ENCODE measurements at regions not wholly inside any gene's neighbourhood (a gene's known extent, or its start where the extent isn't known, plus 50 kb on each side); places are given as distances from the start of the nearest gene placed in this dataset.
"Not testable (repeated sequence)": the region's sequence is repeated elsewhere in the genome, so short reads cannot be mapped to it uniquely, and the experiment has no call there.

- H3K9me3 Mint-ChIP-seq = peaks cover 17% of the 10 kb centered on the region
- TF ChIP-seq CTCF (IDR thresholded peaks at IDR 0.05) = no peak
- intact Hi-C loops (cut with micrococcal nuclease) = no loop called here
- no peak overlapping the region for H3K27ac Mint-ChIP-seq
- no peaks in the 10 kb centered on the region for H3K4me1 Mint-ChIP-seq (ENCODE audit: low read depth)
- ChIA-PET CTCF (no interaction called here), POLR2A (no interaction called here)
- ATAC-seq (no peak), DNase-seq (no peak)
- no peaks in the 10 kb centered on the region for H3K36me3 Mint-ChIP-seq (ENCODE audit: low read depth)
- no peaks in the 10 kb centered on the region for H3K27me3 Mint-ChIP-seq
- H3K4me3 Mint-ChIP-seq = no peak overlapping the region
These were observed 951.1 kb upstream of the ZNF722 start for GRCh38 chr7:63047546-63047945.

GRCh38 chr7:63054191-63054661 lies 944.4 kb upstream of the ZNF722 start:
- DNase-seq (no peak), ATAC-seq (no peak)
- POLR2A ChIA-PET = no interaction called here
- no peaks in the 10 kb centered on the region for H3K27me3 Mint-ChIP-seq
- H3K27ac Mint-ChIP-seq = no peak overlapping the region
- H3K36me3 Mint-ChIP-seq (ENCODE audit: low read depth) = peaks cover 2% of the 10 kb centered on the region
- TF ChIP-seq CTCF (IDR thresholded peaks at IDR 0.05) = no peak
- H3K9me3 Mint-ChIP-seq = peaks cover 16% of the 10 kb centered on the region
- H3K4me3 Mint-ChIP-seq = no peak overlapping the region
- CTCF ChIA-PET = no interaction called here
- no peaks in the 10 kb centered on the region for H3K4me1 Mint-ChIP-seq (ENCODE audit: low read depth)
- intact Hi-C loops (cut with micrococcal nuclease) = no loop called here

GRCh38 chr7:63057265-63057664 lies 941.4 kb upstream of the ZNF722 start:
- H3K27ac Mint-ChIP-seq = no peak overlapping the region

GRCh38 chr7:63060701-63061100 lies 937.9 kb upstream of the ZNF722 start:
- ATAC-seq; intact Hi-C loops (cut with micrococcal nuclease); H3K9me3 Mint-ChIP-seq; H3K27ac Mint-ChIP-seq; POLR2A ChIA-PET; CTCF ChIA-PET; H3K36me3 Mint-ChIP-seq (ENCODE audit: low read depth); H3K4me1 Mint-ChIP-seq (ENCODE audit: low read depth); DNase-seq; H3K27me3 Mint-ChIP-seq; H3K4me3 Mint-ChIP-seq: not testable (repeated sequence)

More at GRCh38 chr7:63057265-63057664, 941.4 kb upstream of the ZNF722 start:
- Mint-ChIP-seq H3K4me1 (ENCODE audit: low read depth) (no peaks in the 10 kb centered on the region), H3K9me3 (peaks cover 9% of the 10 kb centered on the region), H3K27me3 (no peaks in the 10 kb centered on the region), H3K36me3 (ENCODE audit: low read depth) (peaks cover 2% of the 10 kb centered on the region), H3K4me3 (no peak overlapping the region)
- no peak for ATAC-seq
- ChIA-PET CTCF (no interaction called here), POLR2A (no interaction called here)
- DNase-seq = no peak
- TF ChIP-seq CTCF (IDR thresholded peaks at IDR 0.05) = no peak
- intact Hi-C loops (cut with micrococcal nuclease) = no loop called here

DNA sequence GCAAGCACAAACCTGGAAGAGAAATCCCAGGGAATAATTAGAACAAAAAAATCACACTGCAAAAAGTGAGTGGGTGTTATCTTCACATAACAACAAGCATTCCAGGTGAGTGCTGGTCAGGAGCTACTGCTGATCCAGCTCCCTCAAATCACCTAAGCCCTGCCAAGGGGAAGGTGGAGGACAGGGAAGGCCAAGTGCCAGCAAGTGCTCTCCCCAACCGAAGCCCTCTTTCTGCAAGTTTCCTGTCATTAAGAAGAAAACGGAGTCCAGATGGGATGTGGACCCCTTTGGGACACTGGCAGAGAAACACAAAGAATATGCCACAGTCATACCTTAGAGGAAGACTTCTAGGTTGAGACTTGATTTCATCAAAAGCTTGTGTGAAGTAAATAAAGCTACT lies 933.0 kb upstream of the ZNF722 start:
- ATAC-seq (no peak), DNase-seq (no peak)
- Mint-ChIP-seq H3K4me3 (no peak overlapping the region), H3K36me3 (ENCODE audit: low read depth) (no peaks in the 10 kb centered on the region), H3K27ac (no peak overlapping the region), H3K4me1 (ENCODE audit: low read depth) (no peaks in the 10 kb centered on the region), H3K27me3 (no peaks in the 10 kb centered on the region), H3K9me3 (peaks cover 11% of the 10 kb centered on the region)
- intact Hi-C loops (cut with micrococcal nuclease) = no loop called here
- ChIA-PET POLR2A (no interaction called here), CTCF (no interaction called here)
- no peak for TF ChIP-seq CTCF (IDR thresholded peaks at IDR 0.05)

DNA sequence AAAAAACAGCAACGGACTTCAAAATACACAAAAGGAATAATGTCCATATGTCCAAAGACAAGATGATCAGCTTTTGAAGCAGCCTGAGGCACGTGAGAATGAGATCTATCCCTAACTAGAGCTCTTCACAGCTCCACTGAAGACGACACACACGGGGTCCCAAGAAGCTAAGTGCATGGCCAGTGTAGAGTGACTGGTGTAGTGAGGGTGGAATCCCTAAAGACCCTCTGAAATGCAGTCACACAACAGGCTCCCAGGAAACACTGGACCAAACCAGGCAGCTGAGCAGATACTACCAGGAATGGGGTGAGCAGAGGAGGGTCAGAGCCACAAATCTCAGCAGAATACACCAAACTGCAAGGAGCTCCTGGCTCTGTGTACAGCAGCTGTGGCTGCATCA lies 932.4 kb upstream of the ZNF722 start:
- H3K4me3 Mint-ChIP-seq; ATAC-seq; CTCF ChIA-PET; intact Hi-C loops (cut with micrococcal nuclease); H3K36me3 Mint-ChIP-seq (ENCODE audit: low read depth); POLR2A ChIA-PET; H3K27me3 Mint-ChIP-seq; H3K4me1 Mint-ChIP-seq (ENCODE audit: low read depth); H3K27ac Mint-ChIP-seq; DNase-seq: not testable (repeated sequence)
- H3K9me3 Mint-ChIP-seq = peaks cover 11% of the 10 kb centered on the region

All from activated CD8-positive, alpha-beta T cell treated with anti-CD3 and anti-CD28 coated beads for 36 hours (primary cell).